SK-N-MC (cell line): ENCODE measurements at regions not wholly inside any gene's neighbourhood (a gene's known extent, or its start where the extent isn't known, plus 50 kb on each side); places are given as distances from the start of the nearest gene placed in this dataset.

Source experiments
- DNase-seq: peaks from one replicate; pipeline ENCODE4 v3.0.0-alpha.2; 2011; ENCODE audit warnings: low read depth, low spot score
- H3K27ac ChIP-seq: fragments of 200-600 bp; sonication (generic); 2 replicates; pipeline ENCODE4 v1.5.1; 2016; ENCODE audit warnings: mixed run types
- H3K36me3 ChIP-seq: fragments of 200-600 bp; sonication (generic); 2 replicates; pipeline ENCODE4 v1.6.1; 2017; ENCODE audit warnings: antibody characterized with exemption, low read length, mixed read lengths; ENCODE audit not compliant: insufficient read depth
- H3K4me3 ChIP-seq: fragments of 200-600 bp; sonication (generic); 2 replicates; pipeline ENCODE4 v1.5.1; 2016
- H3K9ac ChIP-seq: fragments of 200-600 bp; sonication (generic); 2 replicates; pipeline ENCODE4 v1.8.0; 2017; ENCODE audit warnings: mixed run types, mixed read lengths; ENCODE audit not compliant: insufficient read length
- H3K9me3 ChIP-seq: fragments of 200-600 bp; sonication (generic); 2 replicates; pipeline ENCODE4 v1.6.1; 2017; ENCODE audit warnings: low read depth, mild to moderate bottlenecking, antibody characterized with exemption, low read length, moderate library complexity, mixed read lengths
- EZH2 ChIP-seq: fragments of 200-600 bp; sonication (generic); IDR thresholded peaks from one replicate; pipeline ENCODE4 v1.6.1; 2017; ENCODE audit warnings: antibody characterized with exemption
- FOXP2 ChIP-seq: optimal IDR thresholded peaks from 2 replicates; pipeline ENCODE3; 2011; ENCODE audit warnings: mild to moderate bottlenecking, moderate library complexity; ENCODE audit not compliant: insufficient read depth; ENCODE audit errors: extremely low read length, control extremely low read depth
- POLR2AphosphoS5 ChIP-seq: IDR thresholded peaks from 2 replicates; pipeline ENCODE4 v1.6.1; 2012; ENCODE audit warnings: mild to moderate bottlenecking, low read depth, low read length, borderline replicate concordance

GRCh38 chr4:66920514-66920913, 624.8 kb downstream of the CENPC start:
- H3K9ac ChIP-seq, result no peak overlapping the region
- DNase-seq, result no peak
- H3K4me3 ChIP-seq, result no peak overlapping the region
- H3K36me3 ChIP-seq, result no peaks in the 10 kb centered on the region
- no peak for TF ChIP-seq EZH2
- TF ChIP-seq FOXP2, result no peak
- no peaks in the 10 kb centered on the region for H3K9me3 ChIP-seq
- H3K27ac ChIP-seq, result no peak overlapping the region

- no peak overlapping the region for H3K4me3 ChIP-seq
- no peak overlapping the region for H3K9ac ChIP-seq
- no peaks in the 10 kb centered on the region for H3K36me3 ChIP-seq
- no peak for DNase-seq
- TF ChIP-seq POLR2AphosphoS5, result no peak
- no peak for TF ChIP-seq EZH2
- no peak for TF ChIP-seq FOXP2
- no peaks in the 10 kb centered on the region for H3K9me3 ChIP-seq
- no peak overlapping the region for H3K27ac ChIP-seq
These were observed 633.4 kb downstream of the CENPC start for GRCh38 chr4:66911880-66912279.

- Histone ChIP-seq H3K4me3 (no peak overlapping the region), H3K9me3 (no peaks in the 10 kb centered on the region), H3K9ac (no peak overlapping the region), H3K36me3 (no peaks in the 10 kb centered on the region), H3K27ac (no peak overlapping the region)
- no peak for DNase-seq
- TF ChIP-seq POLR2AphosphoS5, result no peak
- no peak for TF ChIP-seq FOXP2
- no peak for TF ChIP-seq EZH2
These were observed 639.0 kb downstream of the CENPC start for GRCh38 chr4:66906314-66906713.

- Histone ChIP-seq H3K36me3 (no peaks in the 10 kb centered on the region), H3K4me3 (no peak overlapping the region), H3K9me3 (no peaks in the 10 kb centered on the region), H3K9ac (no peak overlapping the region), H3K27ac (no peak overlapping the region)
- TF ChIP-seq EZH2 (no peak), FOXP2 (no peak)
- no peak for DNase-seq
These were observed 645.8 kb downstream of the CENPC start for GRCh38 chr4:66899422-66900065.

GRCh38 chr4:66893807-66894206, 651.5 kb downstream of the CENPC start:
- Histone ChIP-seq H3K4me3 (no peak overlapping the region), H3K36me3 (no peaks in the 10 kb centered on the region), H3K27ac (no peak overlapping the region), H3K9ac (no peak overlapping the region), H3K9me3 (no peaks in the 10 kb centered on the region)
- DNase-seq, result no peak
- TF ChIP-seq POLR2AphosphoS5, result no peak
- no peak for TF ChIP-seq EZH2
- TF ChIP-seq FOXP2, result no peak

DNA sequence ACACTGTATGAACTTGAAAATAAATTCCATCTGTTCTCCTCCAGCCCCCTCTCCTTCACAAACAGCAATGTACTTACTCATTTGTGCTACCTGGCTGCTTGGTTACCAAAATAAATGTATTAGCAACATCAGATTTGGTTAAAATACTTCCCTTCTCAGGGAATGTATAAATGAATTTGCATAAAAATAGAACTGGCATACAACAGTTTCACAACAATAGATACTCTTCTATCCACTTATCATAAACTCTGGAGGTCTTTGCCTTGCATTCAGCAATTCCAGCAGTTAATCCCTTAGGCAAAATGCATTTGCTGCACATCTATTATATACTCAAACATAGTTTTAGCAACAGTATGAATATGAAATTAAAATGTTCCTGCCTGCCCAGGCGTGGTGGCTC, 658.2 kb downstream of the CENPC start:
- TF ChIP-seq POLR2AphosphoS5 (no peak), EZH2 (no peak), FOXP2 (no peak)
- no peak overlapping the region for H3K9ac ChIP-seq
- no peak overlapping the region for H3K4me3 ChIP-seq
- no peak for DNase-seq
- no peaks in the 10 kb centered on the region for H3K9me3 ChIP-seq
- no peak overlapping the region for H3K27ac ChIP-seq
- no peaks in the 10 kb centered on the region for H3K36me3 ChIP-seq

- TF ChIP-seq POLR2AphosphoS5, result no peak
- no peak overlapping the region for H3K9ac ChIP-seq
- no peak for DNase-seq
- H3K9me3 ChIP-seq, result no peaks in the 10 kb centered on the region
- no peak overlapping the region for H3K27ac ChIP-seq
- H3K4me3 ChIP-seq, result no peak overlapping the region
- no peaks in the 10 kb centered on the region for H3K36me3 ChIP-seq
These were observed 659.7 kb downstream of the CENPC start for GRCh38 chr4:66885501-66886165.

DNA sequence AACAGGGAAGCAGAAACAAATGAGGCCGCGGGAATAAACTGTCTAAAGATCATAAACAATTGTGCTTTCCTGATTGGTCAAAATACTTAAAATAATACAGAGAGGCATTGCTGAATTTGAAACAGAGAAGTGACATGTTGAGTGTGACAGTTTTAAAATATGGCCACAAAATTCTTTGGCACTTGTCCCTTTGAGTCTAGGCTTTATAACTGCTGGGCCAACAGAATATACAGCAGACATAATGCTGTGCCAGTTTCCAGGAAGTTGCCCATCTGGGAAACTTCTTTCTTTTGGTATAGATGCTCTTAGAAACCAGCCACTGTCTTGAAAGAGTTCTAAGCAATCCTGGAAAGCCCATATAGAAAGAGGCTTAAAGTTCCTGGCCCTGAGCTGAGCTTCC, 668.4 kb downstream of the CENPC start:
- DNase-seq, result no peak
- Histone ChIP-seq H3K9me3 (no peaks in the 10 kb centered on the region), H3K4me3 (no peak overlapping the region), H3K9ac (no peak overlapping the region), H3K36me3 (no peaks in the 10 kb centered on the region), H3K27ac (no peak overlapping the region)
- no peak for TF ChIP-seq POLR2AphosphoS5
- no peak for TF ChIP-seq EZH2
- no peak for TF ChIP-seq FOXP2

- Histone ChIP-seq H3K27ac (no peak overlapping the region), H3K4me3 (no peak overlapping the region), H3K9me3 (no peaks in the 10 kb centered on the region), H3K36me3 (no peaks in the 10 kb centered on the region), H3K9ac (no peak overlapping the region)
- TF ChIP-seq FOXP2 (no peak), POLR2AphosphoS5 (no peak), EZH2 (no peak)
- no peak for DNase-seq
These were observed 672.6 kb downstream of the CENPC start for GRCh38 chr4:66872661-66873060.
